BE2C (cell line): ENCODE measurements at regions not wholly inside any gene's neighbourhood (a gene's known extent, or its start where the extent isn't known, plus 50 kb on each side); places are given as distances from the start of the nearest gene placed in this dataset.
A peak's percentile ranks its signal among the peaks of the same experiment; 100 is the strongest.
"Not testable (repeated sequence)": the region's sequence is repeated elsewhere in the genome, so short reads cannot be mapped to it uniquely, and the experiment has no call there.

Experiments
- DNase-seq: peaks from one replicate; pipeline ENCODE4 v3.0.0-alpha.2; 2020
- H3K27me3 ChIP-seq: fragments of 250-450 bp; sonication (Bioruptor Pico); 2 replicates; pipeline ENCODE4 v1.5.1; 2020; ENCODE audit warnings: mild to moderate bottlenecking
- H3K36me3 ChIP-seq: fragments of 250-450 bp; sonication (Bioruptor Pico); 2 replicates; pipeline ENCODE4 v1.5.1; 2020; ENCODE audit warnings: mild to moderate bottlenecking
- H3K4me1 ChIP-seq: fragments of 250-450 bp; sonication (Bioruptor Pico); 2 replicates; pipeline ENCODE4 v1.5.1; 2020
- H3K4me3 ChIP-seq: 2 replicates; pipeline ENCODE4 v1.5.1; 2011; ENCODE audit warnings: low read depth, low read length
- H3K9me3 ChIP-seq: fragments of 250-450 bp; sonication (Bioruptor Pico); 2 replicates; pipeline ENCODE4 v1.5.1; 2020
- TF ChIP-seq, protein P1 (sequence below): IDR thresholded peaks from 2 replicates; pipeline ENCODE4 v1.5.1; 2012; ENCODE audit warnings: mild to moderate bottlenecking, low read depth, low read length

DNA sequence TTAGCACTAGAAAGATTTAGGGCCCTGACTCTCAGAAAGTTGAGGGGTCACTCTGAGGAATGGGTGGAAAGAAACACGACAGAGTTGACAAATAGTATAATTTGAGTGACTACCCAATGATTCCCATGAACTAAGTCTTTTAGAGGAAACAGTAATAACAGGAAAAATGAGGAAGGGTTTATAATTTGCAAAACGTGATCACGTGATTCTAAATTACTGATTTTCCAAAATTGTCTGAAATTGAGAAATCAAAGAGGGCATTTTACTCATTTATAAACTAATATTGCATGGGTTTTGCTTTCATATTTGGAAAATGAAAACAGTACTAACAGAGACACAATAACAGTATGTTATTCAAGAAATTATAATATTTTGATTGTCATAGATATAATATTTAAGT lies 1335.7 kb downstream of the PLA2G4A start:
- Histone ChIP-seq H3K27me3 (no peaks in the 10 kb centered on the region), H3K4me3 (no peak overlapping the region), H3K4me1 (peaks cover 10% of the 10 kb centered on the region), H3K36me3 (no peaks in the 10 kb centered on the region), H3K9me3 (no peaks in the 10 kb centered on the region)
- TF ChIP-seq, protein P1, sequence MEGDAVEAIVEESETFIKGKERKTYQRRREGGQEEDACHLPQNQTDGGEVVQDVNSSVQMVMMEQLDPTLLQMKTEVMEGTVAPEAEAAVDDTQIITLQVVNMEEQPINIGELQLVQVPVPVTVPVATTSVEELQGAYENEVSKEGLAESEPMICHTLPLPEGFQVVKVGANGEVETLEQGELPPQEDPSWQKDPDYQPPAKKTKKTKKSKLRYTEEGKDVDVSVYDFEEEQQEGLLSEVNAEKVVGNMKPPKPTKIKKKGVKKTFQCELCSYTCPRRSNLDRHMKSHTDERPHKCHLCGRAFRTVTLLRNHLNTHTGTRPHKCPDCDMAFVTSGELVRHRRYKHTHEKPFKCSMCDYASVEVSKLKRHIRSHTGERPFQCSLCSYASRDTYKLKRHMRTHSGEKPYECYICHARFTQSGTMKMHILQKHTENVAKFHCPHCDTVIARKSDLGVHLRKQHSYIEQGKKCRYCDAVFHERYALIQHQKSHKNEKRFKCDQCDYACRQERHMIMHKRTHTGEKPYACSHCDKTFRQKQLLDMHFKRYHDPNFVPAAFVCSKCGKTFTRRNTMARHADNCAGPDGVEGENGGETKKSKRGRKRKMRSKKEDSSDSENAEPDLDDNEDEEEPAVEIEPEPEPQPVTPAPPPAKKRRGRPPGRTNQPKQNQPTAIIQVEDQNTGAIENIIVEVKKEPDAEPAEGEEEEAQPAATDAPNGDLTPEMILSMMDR: no peak
- no peak for DNase-seq

DNA sequence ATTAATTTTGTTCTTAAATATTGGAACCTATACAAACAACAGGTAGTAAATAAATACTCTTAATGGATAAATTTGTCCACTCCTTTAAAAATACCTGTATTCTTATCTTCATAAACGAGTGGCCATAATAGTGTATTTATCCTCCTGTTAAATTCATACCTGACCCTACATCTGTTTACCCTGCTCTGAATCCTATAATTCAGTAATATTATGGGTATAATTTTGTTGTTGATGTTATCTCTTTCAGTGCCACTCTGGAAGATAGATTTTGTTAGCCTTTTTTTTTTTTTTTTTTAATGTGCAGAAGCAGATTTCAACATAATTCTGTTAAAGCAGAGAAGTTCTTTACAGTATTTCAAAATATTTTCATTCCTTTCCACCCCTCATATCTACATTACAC lies 1337.9 kb downstream of the PLA2G4A start:
- DNase-seq: no peak
- Histone ChIP-seq H3K27me3 (no peaks in the 10 kb centered on the region), H3K36me3 (no peaks in the 10 kb centered on the region), H3K4me3 (no peak overlapping the region), H3K4me1 (peaks cover 24% of the 10 kb centered on the region), H3K9me3 (no peaks in the 10 kb centered on the region)
- TF ChIP-seq, protein P1: no peak

DNA sequence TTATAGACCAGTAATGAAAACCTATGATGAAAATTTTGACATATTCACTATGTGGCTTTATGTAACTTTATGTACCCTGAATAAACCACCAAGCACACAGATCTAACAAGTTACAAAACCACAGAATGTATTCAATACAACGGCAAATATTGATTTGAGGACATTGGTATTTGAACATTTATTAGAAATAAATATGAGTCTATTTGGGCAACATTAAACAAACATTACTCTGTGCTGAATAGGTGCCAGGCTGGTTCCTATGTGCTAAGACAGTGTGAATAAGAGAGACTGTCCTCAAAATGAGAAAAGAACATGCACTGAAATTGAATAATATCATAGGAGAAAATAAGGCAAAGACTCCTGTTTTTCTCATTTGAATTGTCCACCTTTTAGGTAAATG lies 1341.2 kb downstream of the PLA2G4A start:
- Histone ChIP-seq H3K27me3 (no peaks in the 10 kb centered on the region), H3K36me3 (no peaks in the 10 kb centered on the region), H3K4me1 (peaks cover 24% of the 10 kb centered on the region), H3K9me3 (no peaks in the 10 kb centered on the region), H3K4me3 (no peak overlapping the region; the same call in 1 of the 2 replicates)
- DNase-seq: no peak
- TF ChIP-seq, protein P1: no peak

DNA sequence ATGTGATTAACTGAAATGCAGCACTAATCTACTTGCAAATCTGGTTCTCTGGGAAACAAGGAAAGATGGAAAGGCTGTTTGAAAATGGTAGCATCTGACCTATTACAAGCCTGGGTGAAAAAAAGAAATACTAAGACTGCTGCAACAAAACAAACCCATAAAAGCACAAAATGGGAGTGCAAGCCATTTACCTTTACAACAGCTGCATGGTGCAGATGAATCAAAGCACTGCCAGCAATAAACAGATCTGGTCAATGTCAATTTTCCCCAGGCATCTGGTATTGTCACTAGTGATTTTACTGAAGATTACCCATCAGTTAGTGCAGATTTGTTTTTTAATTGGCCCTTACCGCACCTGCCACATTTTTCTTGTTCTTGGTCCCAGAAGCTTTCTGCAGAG lies 1341.7 kb downstream of the PLA2G4A start:
- H3K4me1 ChIP-seq: peaks cover 24% of the 10 kb centered on the region
- TF ChIP-seq, protein P1: no peak
- H3K36me3 ChIP-seq: no peaks in the 10 kb centered on the region
- H3K27me3 ChIP-seq: no peaks in the 10 kb centered on the region
- H3K9me3 ChIP-seq: no peaks in the 10 kb centered on the region
- no peak overlapping the region; the same call in 1 of the 2 replicates for H3K4me3 ChIP-seq
- peak; percentile 60 for DNase-seq

DNA sequence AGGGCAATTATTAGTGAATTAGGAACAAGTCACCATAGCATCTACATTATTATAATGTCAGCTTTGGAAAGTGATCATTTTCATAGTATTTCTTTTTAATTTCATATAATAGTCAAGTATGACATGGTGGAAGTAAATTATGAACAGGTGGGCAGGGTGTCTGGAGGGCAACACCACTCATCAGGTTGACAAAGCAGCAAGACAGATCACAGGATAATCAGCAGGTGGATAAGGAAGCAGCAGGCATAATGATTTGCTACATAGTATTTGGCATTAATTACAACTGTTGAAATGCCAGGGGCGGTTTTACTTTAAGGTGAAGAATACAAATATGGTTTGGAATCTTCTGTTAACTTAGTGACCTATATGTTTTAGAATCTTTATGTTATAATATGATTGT lies 1342.2 kb downstream of the PLA2G4A start:
- Histone ChIP-seq H3K4me3 (no peak overlapping the region), H3K4me1 (peaks cover 22% of the 10 kb centered on the region), H3K36me3 (no peaks in the 10 kb centered on the region), H3K9me3 (no peaks in the 10 kb centered on the region), H3K27me3 (no peaks in the 10 kb centered on the region)
- peak; percentile 5 for DNase-seq
- TF ChIP-seq, protein P1: no peak

DNA sequence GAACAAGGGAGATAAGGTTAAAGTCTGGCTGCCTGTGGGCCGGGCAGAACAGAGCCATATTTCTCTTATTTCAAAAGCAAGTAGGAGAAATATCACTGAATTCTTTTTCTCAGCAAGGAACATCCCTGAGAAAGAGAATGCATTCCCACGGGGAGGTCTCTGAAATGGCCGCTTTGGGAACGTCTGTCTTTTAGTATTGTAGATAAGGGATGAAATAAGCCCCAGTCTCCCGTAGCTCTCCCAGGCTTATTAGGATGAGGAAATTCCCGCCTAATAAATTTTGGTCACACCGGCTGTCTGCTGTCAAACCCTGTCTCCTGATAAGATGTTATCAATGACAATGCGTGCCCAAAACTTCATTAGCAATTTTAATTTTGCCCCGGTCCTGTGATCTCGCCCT lies 1353.3 kb downstream of the PLA2G4A start:
- not testable (repeated sequence) for H3K4me1 ChIP-seq, H3K36me3 ChIP-seq, H3K4me3 ChIP-seq, DNase-seq, H3K27me3 ChIP-seq, H3K9me3 ChIP-seq

DNA sequence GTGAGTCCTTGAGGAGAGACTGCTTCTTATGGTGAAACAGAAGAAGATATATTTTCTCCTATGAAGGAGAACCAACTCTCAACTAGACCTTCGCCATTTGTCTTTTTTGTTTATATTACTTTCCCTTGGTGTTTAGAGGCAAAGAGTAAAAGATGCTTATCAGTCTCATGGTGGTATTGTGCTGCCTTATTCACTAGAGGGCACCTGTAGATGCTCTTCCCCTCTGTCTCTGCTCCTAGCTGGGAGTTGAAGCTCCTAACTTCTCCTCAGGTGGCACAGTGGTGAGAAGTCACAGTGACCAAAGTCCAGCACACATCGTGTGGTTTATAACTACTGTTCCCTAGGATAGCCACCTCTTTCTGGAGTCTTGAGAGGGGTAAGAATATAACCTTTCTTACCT lies 1359.6 kb downstream of the PLA2G4A start:
- H3K4me3 ChIP-seq: no peak overlapping the region
- H3K9me3 ChIP-seq: no peaks in the 10 kb centered on the region
- no peaks in the 10 kb centered on the region for H3K4me1 ChIP-seq
- H3K27me3 ChIP-seq: no peaks in the 10 kb centered on the region
- DNase-seq: no peak
- H3K36me3 ChIP-seq: no peaks in the 10 kb centered on the region
- TF ChIP-seq, protein P1: no peak
